HEK293 (cell line): ENCODE measurements at regions not wholly inside any gene's neighbourhood (a gene's known extent, or its start where the extent isn't known, plus 50 kb on each side); places are given as distances from the start of the nearest gene placed in this dataset.

ENCODE experiments used
- CTCF ChIA-PET: fragments of 350-600 bp; formaldehyde crosslinking; extraction: SDS; loops from one replicate; lab custom pipeline; 2021; ENCODE audit warnings: antibody characterized with exemption; lab: Yijun Ruan, JAX
- POLR2A ChIA-PET: fragments of 300-600 bp; formaldehyde crosslinking; extraction: SDS; loops from one replicate; lab custom pipeline; 2020; ENCODE audit warnings: antibody characterized with exemption, inconsistent platforms; lab: Yijun Ruan, JAX
- H3K27ac ChIP-seq: fragments of 200-500 bp; sonication (Bioruptor generic); 2 replicates; pipeline ENCODE4 v1.5.1; 2014; ENCODE audit warnings: low read depth, low read length, control low read depth, inconsistent platforms; ENCODE audit errors: extremely low read depth
- H3K36me3 ChIP-seq, 2 experiments: fragments of 200-500 bp in 1 of 2; sonication (Bioruptor generic) in 1 of 2; 1 replicate in 1 of 2; 2 replicates in 1 of 2; pipeline ENCODE4 v1.5.1; 2014 to 2017; ENCODE audit warnings: inconsistent platforms in 2 of 2, low read length in 2 of 2; ENCODE audit not compliant: control insufficient read depth in 2 of 2, insufficient read depth in 1 of 2
- H3K4me1 ChIP-seq: fragments of 200-500 bp; sonication (Bioruptor generic); 2 replicates; pipeline ENCODE4 v1.5.1; 2014; ENCODE audit warnings: mild to moderate bottlenecking, low read length, inconsistent platforms; ENCODE audit not compliant: control insufficient read depth, insufficient read depth
- H3K4me3 ChIP-seq: 2 replicates; pipeline ENCODE4 v1.5.1; 2011; ENCODE audit warnings: low read depth, mild to moderate bottlenecking, control low read depth, low read length, moderate library complexity
- H3K9me3 ChIP-seq: fragments of 200-500 bp; sonication (Bioruptor generic); 2 replicates; pipeline ENCODE4 v1.5.1; 2014; ENCODE audit warnings: low read depth, low read length, inconsistent platforms; ENCODE audit not compliant: control insufficient read depth, insufficient read depth
- FEZF1 ChIP-seq: fragments of 450-650 bp; formaldehyde crosslinking; IDR thresholded peaks from 2 replicates; pipeline ENCODE4 v1.5.1; 2016; ENCODE audit warnings: missing biosample characterization, missing genetic modification characterization
- KLF1 ChIP-seq: fragments of 450-650 bp; formaldehyde crosslinking; IDR thresholded peaks from 2 replicates; pipeline ENCODE4 v1.5.1; 2016; ENCODE audit warnings: missing biosample characterization, missing genetic modification characterization
- KLF16 ChIP-seq: fragments of 450-650 bp; formaldehyde crosslinking; IDR thresholded peaks from 2 replicates; pipeline ENCODE4 v1.5.1; 2017; ENCODE audit warnings: missing biosample characterization, missing genetic modification characterization
- KLF7 ChIP-seq: fragments of 450-650 bp; formaldehyde crosslinking; IDR thresholded peaks from 2 replicates; pipeline ENCODE4 v1.5.1; 2016; ENCODE audit warnings: missing biosample characterization, missing genetic modification characterization, borderline replicate concordance
- KLF9 ChIP-seq: fragments of 450-650 bp; formaldehyde crosslinking; IDR thresholded peaks from 2 replicates; pipeline ENCODE4 v1.5.1; 2016; ENCODE audit warnings: missing biosample characterization, missing genetic modification characterization, low read depth
- PRDM6 ChIP-seq: fragments of 450-650 bp; formaldehyde crosslinking; IDR thresholded peaks from 2 replicates; pipeline ENCODE4 v1.5.1; 2017; ENCODE audit warnings: missing biosample characterization, missing genetic modification characterization
- SCRT2 ChIP-seq: fragments of 450-650 bp; formaldehyde crosslinking; IDR thresholded peaks from 2 replicates; pipeline ENCODE4 v1.5.1; 2016; ENCODE audit warnings: missing biosample characterization, missing genetic modification characterization
- SP2 ChIP-seq: fragments of 450-650 bp; formaldehyde crosslinking; IDR thresholded peaks from 2 replicates; pipeline ENCODE4 v1.5.1; 2016; ENCODE audit warnings: missing biosample characterization, missing genetic modification characterization
- ZBTB11 ChIP-seq: fragments of 450-650 bp; formaldehyde crosslinking; conservative IDR thresholded peaks from 2 replicates; pipeline ENCODE4 v1.5.1; 2016; ENCODE audit warnings: low read depth, missing biosample characterization, missing genetic modification characterization
- ZIC2 ChIP-seq: fragments of 450-650 bp; formaldehyde crosslinking; IDR thresholded peaks from 2 replicates; pipeline ENCODE4 v1.5.1; 2016; ENCODE audit warnings: missing biosample characterization, missing genetic modification characterization
- ZNF133 ChIP-seq: fragments of 450-650 bp; formaldehyde crosslinking; IDR thresholded peaks from 2 replicates; pipeline ENCODE4 v1.5.1; 2016; ENCODE audit warnings: missing biosample characterization, missing genetic modification characterization
- ZNF157 ChIP-seq: fragments of 450-650 bp; formaldehyde crosslinking; IDR thresholded peaks from 2 replicates; pipeline ENCODE4 v1.5.1; 2016; ENCODE audit warnings: missing biosample characterization, missing genetic modification characterization
- ZNF324 ChIP-seq: fragments of 450-650 bp; formaldehyde crosslinking; IDR thresholded peaks from 2 replicates; pipeline ENCODE4 v1.5.1; 2016; ENCODE audit warnings: missing biosample characterization, missing genetic modification characterization
- ZNF341 ChIP-seq: fragments of 450-650 bp; formaldehyde crosslinking; IDR thresholded peaks from 2 replicates; pipeline ENCODE4; 2016; ENCODE audit warnings: low read depth, missing biosample characterization, missing genetic modification characterization
- ZNF416 ChIP-seq: fragments of 450-650 bp; formaldehyde crosslinking; IDR thresholded peaks from 2 replicates; pipeline ENCODE4 v1.5.1; 2016; ENCODE audit warnings: missing biosample characterization, missing genetic modification characterization
- ZNF530 ChIP-seq: fragments of 450-650 bp; formaldehyde crosslinking; IDR thresholded peaks from 2 replicates; pipeline ENCODE4 v1.5.1; 2016; ENCODE audit warnings: low read depth, missing biosample characterization, missing genetic modification characterization
- ZNF571 ChIP-seq: fragments of 450-650 bp; formaldehyde crosslinking; IDR thresholded peaks from 2 replicates; pipeline ENCODE4 v1.5.0; 2017; ENCODE audit warnings: missing biosample characterization, missing genetic modification characterization
- ZNF626 ChIP-seq: fragments of 450-650 bp; sonication (Bioruptor Pico); formaldehyde crosslinking; IDR thresholded peaks from 2 replicates; pipeline ENCODE4 v1.5.1; 2018; ENCODE audit warnings: missing biosample characterization, missing genetic modification characterization, inconsistent platforms
- ZNF629 ChIP-seq: fragments of 450-650 bp; formaldehyde crosslinking; IDR thresholded peaks from 2 replicates; pipeline ENCODE4 v1.5.1; 2017; ENCODE audit warnings: missing biosample characterization, missing genetic modification characterization
- ZNF654 ChIP-seq: fragments of 450-650 bp; formaldehyde crosslinking; IDR thresholded peaks from 2 replicates; pipeline ENCODE4 v1.5.1; 2016; ENCODE audit warnings: low read depth, missing biosample characterization, missing genetic modification characterization
- ZNF701 ChIP-seq: fragments of 450-650 bp; formaldehyde crosslinking; IDR thresholded peaks from 2 replicates; pipeline ENCODE4 v1.5.1; 2016; ENCODE audit warnings: missing biosample characterization, missing genetic modification characterization
- TF ChIP-seq, protein P1 (sequence below): fragments of 450-650 bp; formaldehyde crosslinking; IDR thresholded peaks from 2 replicates; pipeline ENCODE4 v1.5.1; 2016; ENCODE audit warnings: missing biosample characterization, missing genetic modification characterization

GRCh38 chr15:93825682-93826081 is 405.7 kb upstream of the MCTP2 start:
- Histone ChIP-seq H3K4me3 (no peak overlapping the region), H3K4me1 (peaks cover 6% of the 10 kb centered on the region), H3K36me3 (no peaks in the 10 kb centered on the region), H3K27ac (no peak overlapping the region), H3K9me3 (no peaks in the 10 kb centered on the region)
- ChIA-PET POLR2A (no interaction called here), CTCF (interaction anchor here (1.0 kb wide), 1 partner anchor 27 kb away, joined by 3 read pairs; no protein-coding TSS in a partner anchor)
- TF ChIP-seq ZNF571: no peak
- no peak for TF ChIP-seq ZNF654 (tag by site-specific recombination)
- TF ChIP-seq ZBTB11 (tag by site-specific recombination): no peak
- TF ChIP-seq KLF1 (tag by site-specific recombination): no peak
- no peak for TF ChIP-seq FEZF1 (tag by site-specific recombination)
- TF ChIP-seq ZNF341 (tag by site-specific recombination): no peak
- TF ChIP-seq SP2 (tag by site-specific recombination): no peak
- no peak for TF ChIP-seq ZNF629 (tag by site-specific recombination)

GRCh38 chr15:93823971-93824913 is 407.1 kb upstream of the MCTP2 start:
- H3K4me3 ChIP-seq: no peak overlapping the region
- H3K27ac ChIP-seq: no peak overlapping the region
- H3K36me3 ChIP-seq: no peaks in the 10 kb centered on the region
- ChIA-PET CTCF (no interaction called here), POLR2A (no interaction called here)
- TF ChIP-seq ZIC2 (tag by site-specific recombination) (no peak), ZNF530 (tag by site-specific recombination) (no peak), ZNF701 (tag by site-specific recombination) (no peak), KLF16 (tag by site-specific recombination) (no peak), KLF7 (tag by site-specific recombination) (no peak), ZNF324 (tag by site-specific recombination) (no peak), ZNF626 (tag by site-specific recombination) (no peak), PRDM6 (tag by site-specific recombination) (no peak), SCRT2 (tag by site-specific recombination) (no peak), ZNF416 (no peak), ZNF157 (no peak), ZNF133 (no peak), KLF9 (tag by site-specific recombination) (no peak)
- TF ChIP-seq, protein P1, sequence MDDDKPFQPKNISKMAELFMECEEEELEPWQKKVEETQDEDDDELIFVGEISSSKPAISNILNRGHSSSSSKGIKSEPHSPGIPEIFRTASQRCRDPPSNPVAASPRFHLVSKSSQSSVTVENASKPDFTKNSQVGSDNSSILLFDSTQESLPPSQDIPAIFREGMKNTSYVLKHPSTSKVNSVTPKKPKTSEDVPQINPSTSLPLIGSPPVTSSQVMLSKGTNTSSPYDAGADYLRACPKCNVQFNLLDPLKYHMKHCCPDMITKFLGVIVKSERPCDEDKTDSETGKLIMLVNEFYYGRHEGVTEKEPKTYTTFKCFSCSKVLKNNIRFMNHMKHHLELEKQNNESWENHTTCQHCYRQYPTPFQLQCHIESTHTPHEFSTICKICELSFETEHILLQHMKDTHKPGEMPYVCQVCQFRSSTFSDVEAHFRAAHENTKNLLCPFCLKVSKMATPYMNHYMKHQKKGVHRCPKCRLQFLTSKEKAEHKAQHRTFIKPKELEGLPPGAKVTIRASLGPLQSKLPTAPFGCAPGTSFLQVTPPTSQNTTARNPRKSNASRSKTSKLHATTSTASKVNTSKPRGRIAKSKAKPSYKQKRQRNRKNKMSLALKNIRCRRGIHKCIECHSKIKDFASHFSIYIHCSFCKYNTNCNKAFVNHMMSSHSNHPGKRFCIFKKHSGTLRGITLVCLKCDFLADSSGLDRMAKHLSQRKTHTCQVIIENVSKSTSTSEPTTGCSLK (tag by site-specific recombination): no peak
- no peaks in the 10 kb centered on the region for H3K9me3 ChIP-seq
- peaks cover under 1% of the 10 kb centered on the region for H3K4me1 ChIP-seq
